Pons (tissue), 1 donor: ENCODE measurements at regions not wholly inside any gene's neighbourhood (a gene's known extent, or its start where the extent isn't known, plus 50 kb on each side); places are given as distances from the start of the nearest gene placed in this dataset.
A peak's percentile ranks its signal among the peaks of the same experiment; 100 is the strongest.

Experiments
- DNase-seq: peaks from one replicate; pipeline ENCODE4 v3.0.0-alpha.2; 2016; ENCODE audit warnings: low spot score

DNA sequence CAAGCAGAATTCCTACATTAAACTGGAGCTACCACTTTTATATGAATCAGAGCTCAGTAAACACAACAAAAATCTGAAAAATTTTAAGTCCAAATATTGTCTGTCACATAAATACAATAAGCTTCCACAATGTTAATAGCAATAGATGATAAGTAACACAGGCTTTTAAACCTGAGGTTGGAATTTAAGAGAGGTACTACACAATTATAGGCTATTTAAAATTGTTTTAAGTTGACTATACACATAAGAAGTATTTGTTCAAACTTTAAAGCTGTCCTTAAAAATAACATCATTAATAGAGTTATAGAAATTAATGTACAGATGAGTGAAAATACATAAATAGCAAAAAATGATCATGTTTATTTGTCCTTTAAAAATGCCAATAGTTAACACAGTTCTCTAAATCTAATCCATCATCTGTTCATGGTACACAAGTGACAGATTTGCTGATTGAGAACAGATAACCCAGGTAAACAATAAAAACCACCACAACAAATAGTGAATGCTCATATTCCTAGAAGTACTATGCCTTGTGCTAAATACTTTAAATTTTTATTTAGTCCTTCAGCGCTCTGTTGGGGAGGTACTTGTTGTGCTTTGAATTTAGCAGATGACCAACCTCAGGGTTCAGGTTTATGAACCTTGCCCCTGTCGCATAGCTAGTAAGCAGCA lies 382.3 kb upstream of the ID4 start:
- no peak for DNase-seq

DNA sequence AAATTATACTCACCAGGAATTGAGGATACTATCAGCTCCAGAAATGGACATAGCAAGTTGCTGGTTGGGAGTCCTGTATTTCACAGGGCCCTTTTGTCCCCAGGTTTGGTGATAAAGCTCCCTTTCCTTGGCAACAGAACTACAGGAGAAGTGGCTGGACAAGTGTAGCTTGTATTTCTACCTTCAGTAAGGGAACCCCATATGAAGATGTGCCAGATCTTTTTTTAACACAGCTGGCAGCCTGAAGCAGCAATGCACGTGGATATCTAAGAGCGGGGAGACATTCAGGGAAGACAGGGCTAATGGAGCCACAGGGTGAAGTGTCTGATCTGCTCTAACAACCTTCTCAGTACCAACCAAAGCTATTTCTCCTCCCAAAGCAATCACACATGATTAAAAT lies 373.9 kb upstream of the ID4 start:
- DNase-seq, result no peak

DNA sequence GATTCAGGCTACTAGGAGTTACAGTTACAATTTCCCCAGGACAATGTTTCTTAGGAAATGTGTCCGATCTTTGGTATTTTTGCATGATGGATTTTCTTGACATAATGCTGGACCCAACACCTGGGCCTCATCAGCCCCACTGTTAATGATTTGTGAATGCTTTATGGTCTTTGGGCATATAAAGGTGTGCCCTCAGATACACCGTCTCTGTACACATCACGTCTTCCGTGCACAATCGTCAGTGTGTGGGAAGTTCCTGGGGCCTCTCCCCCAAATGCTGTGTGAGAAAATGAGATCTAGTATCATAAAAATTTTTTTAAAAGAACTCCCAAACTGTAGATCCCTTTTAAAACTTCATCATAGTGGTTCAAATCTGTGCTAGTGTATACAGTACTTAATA lies 373.2 kb upstream of the ID4 start:
- DNase-seq, result no peak

DNA sequence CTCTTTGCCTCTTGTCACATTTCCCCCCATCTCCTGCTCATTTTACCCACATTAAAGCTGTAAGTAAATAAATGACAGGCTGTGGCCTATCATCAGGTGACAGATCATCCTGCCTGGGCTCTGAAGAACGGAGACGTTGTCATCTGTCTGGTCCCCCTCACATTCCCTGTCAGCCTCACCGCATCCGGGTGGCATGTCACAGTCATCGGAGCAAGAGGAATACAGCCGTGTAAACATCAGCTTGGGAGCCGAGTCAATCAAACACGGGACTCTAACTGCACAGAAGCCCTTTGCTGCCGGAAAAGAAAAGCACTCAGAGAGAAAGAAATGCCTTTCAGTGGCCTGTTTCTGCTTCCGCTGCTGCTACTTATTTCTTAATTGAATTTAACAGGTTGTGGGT lies 371.9 kb upstream of the ID4 start:
- no peak for DNase-seq

DNA sequence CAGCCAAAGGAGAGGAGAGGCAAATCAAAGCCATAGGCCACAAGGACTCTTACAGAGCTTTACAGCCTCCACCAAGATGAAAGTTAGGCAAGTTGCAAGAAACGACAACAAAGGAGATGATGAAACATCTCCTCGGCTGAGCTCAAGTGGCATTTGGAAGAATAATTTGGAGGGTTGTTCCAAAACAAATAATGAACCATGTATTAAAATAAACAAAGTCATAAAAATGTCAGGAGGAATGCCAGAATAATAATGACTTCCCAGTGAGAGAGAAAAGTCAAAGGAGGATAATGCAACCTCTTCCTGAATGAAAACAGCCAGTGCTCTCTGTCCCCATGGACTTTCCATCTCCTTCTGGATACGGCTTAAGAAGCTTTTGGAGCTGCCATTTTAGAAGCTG lies 371.4 kb upstream of the ID4 start:
- DNase-seq, result no peak

DNA sequence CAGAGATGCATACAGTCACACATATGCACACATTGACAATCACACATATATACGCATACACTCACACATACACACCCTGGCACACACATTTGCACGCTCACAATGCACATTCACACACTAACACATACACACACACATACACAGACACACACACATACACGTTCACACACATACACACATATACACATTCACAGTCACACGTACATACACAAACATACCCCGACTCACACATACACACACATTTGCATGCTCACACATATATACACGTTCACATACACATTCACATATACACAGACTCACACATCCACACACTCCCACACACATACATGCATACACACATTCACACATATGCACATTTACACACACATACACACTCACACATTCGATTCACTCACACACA lies 366.8 kb upstream of the ID4 start:
- no peak for DNase-seq

DNA sequence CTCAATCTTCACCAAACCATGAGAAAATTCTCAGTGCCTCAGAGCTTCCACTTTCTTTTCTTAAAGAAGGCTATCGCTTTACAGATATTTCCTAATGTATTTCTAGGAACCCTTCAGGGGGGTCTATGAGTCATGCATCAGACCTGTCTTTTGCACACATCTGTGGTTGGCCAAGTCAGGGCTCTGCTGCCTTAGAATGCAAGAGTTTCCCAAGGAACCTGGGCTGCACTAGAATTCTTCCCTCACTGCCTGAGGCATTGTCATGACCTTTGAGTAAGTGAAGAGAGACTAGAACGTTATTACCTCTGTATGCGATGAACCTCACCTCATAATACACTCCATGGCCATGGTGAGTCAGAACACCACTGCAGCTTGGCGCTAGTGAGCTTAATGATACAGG lies 365.0 kb upstream of the ID4 start:
- no peak for DNase-seq

DNA sequence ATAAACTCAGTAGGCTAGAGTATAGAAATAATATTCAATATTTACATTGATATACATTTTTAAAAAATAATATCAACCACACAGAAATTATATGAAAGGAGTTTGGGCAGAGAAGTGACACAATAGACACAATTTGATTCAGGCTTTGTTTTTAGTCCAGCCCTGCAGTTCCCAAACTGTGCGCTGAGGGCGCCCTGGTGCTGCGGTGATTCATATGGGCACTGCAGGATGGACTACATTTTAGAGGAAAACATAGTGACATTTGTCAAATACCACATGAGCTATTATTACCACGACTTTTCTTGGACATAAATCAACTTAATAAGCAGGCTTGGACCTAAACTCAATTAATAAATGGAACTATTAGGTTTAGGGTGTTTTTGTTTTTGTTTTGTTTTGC lies 364.3 kb upstream of the ID4 start:
- no peak for DNase-seq

DNA sequence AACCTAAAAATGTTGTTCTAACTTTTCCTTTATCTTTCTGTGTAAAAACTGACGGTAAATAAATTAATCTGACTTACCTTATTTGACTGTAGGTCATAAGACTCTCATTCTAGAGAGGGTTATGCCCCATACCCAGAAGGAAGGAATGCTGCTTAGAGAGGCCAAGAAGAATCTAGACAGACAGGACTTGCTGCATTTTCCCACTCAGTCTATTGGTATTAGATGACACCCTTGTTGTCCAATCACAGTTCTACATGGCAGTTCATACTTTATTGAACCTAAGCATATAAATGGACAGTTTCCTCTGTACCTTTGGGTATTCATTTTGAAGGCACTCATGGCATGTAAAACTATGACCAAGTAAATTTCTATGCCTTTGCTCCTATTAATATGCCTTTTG lies 359.6 kb upstream of the ID4 start:
- DNase-seq, result no peak

DNA sequence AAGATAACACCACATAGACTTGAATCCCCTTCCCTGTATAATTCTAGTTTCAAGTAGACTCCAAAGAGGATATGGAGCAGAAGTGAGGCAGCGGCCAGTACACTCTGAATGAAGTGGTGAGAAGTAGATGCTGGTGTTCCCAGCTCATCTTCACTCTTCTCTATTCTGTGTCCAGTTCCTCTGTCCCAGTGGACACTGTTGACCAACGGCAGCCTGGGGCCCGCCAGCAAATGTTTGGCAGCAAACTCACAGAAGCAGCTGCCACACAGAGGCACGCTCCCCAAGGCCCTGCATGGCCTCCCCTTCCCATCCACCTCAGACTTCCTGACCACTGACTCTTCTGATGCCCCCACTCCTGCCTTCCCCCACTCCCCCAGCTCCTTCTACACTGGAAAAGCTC lies 358.9 kb upstream of the ID4 start:
- DNase-seq, result no peak

DNA sequence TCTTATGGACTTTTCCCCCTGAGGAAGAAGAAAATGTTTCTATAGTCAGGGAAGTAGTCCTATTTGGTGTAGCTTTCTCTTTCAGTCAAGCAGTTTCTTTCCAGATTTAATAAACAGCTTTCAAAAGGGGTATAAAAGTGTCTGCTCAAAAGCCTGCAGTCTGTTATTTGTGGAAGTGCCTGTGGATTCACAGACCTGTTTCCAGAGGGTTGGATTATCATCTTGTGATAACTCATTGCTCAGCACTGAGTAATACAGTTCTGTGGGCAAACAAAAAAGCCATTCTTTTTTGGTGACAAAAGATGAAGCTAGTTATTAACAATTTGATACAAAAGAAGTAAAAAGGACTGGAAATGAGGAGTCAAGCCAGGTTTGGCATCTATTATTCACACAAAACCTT lies 358.2 kb upstream of the ID4 start:
- no peak for DNase-seq

DNA sequence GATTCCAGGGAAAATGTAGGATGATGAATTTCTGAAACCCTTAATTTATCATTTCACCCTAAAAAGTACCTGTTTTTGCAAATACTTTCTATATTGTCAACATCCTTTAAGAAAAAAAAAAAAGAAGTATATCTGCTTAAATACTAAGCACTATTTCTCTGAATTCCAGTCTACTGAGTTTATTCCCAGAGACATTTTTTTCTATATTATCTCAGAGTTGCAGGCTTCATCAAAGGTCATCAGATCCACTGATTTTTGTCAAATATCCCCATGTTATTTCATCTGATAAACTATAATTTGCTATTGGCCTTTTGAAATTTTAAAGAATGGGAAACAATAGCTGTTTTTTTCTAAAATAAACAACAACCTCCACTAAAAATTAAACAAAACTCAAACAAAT lies 357.6 kb upstream of the ID4 start:
- DNase-seq, result no peak

DNA sequence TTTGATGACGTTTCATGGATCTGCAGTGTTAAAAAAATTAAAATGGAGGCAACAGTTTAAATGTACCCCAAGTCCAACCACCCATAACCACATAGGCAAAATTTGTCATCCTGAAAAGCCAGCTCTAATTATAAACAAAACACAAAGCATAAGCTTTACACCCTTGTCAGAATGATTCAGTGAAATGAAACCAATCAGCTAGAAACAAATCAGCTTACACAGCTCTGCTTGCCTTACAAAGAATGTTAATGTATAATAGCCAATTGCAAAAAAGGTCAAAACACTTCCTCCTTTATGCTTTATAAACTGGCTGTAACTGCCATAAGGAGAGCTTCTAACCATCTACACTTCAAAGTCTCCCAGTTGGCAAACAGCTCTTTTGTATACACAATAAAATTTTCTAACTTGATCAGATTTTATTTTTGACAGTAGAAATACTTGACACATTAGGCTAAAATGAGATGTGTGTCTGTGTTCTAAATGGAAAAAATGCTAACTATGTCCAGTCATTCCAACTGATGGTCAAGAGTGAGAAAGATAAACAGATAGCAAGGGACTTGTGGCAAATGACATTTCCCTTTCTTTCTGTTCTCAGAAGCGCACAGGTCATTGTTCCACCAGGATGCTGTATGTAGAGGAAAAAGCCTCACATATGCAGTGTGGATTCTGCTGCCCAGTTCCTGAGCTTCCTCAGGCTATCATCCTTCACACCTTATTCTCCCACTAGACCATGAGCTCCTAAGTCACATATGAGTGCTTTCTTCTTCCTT lies 344.3 kb upstream of the ID4 start:
- DNase-seq, result no peak

DNA sequence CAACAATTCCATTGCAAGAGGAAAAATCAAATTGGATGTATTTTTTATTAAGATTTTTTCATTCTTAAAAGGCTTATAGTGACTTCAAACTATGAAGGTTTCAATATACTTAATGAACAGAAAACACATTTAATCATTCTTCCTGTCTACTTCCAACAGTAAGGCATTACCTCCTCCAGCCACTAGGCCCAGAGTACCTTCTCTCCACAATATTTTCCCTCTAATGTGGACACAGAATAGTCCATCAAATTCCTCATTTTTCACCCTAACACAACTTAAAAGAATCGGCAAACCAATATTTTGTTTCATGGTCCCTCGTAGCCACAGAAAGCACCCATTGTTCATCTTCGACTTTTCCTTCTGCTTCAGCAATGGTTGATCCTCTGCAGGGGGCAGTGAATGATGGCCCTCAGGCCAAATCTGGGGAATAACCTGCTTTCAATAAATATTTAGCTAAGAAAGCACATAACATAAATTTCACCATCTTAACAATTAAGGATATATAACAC lies 335.4 kb upstream of the ID4 start:
- DNase-seq, result no peak

DNA sequence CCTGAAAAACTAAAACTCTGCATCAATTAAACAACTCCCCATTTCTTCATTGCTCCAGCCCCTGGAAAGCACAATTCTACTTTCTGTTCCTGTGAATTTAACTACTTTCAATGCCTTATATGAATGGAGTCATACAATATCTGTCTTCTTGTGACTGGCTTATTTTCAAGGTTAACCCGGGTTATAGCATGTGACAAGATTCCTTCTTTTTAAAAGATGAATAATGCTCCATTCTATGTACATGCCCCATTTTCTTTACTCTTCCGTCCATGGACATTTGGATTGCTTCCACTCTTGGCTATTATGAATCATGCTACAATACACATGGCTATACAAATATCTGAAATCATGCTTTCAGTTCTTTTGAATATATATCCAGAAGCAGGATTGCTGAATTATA lies 334.9 kb upstream of the ID4 start:
- DNase-seq, result no peak

DNA sequence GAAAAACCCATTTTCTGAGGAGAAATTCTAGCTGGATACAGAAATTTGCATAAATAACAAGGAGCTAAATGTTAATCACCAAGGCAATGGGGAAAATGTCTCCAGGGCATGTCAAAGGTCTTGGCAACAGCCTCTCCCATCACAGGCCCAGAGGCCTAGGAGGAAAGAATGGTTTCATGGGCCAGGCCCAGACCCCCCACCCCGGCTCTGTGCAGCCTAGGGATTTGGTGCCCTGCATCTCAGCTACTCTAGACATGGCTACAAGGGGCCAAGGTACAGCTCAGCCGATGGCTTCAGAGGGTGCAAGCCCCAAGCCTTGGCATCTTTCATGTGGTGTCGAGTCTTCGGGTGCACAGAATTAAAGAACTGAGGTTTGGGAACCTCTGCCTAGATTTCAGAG lies 321.2 kb upstream of the ID4 start:
- DNase-seq, result no peak

DNA sequence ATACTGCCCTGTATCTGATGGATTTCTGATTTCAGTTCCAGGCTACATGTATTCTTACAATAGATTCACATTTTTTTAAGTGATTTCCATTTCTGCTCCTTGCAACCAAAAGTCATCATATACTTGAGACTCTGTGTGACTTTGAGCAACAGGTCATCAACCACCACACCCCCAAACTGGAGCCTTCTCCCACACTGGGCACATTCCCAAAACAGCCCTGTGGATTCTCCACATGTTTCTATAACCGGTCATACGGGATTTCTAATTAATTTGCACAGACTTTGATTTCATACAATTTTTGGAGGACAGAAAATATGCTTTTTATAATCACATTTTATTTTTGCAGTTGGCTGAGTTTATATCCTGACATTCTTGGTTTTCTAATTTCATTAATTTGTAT lies 317.2 kb upstream of the ID4 start:
- DNase-seq, result no peak

DNA sequence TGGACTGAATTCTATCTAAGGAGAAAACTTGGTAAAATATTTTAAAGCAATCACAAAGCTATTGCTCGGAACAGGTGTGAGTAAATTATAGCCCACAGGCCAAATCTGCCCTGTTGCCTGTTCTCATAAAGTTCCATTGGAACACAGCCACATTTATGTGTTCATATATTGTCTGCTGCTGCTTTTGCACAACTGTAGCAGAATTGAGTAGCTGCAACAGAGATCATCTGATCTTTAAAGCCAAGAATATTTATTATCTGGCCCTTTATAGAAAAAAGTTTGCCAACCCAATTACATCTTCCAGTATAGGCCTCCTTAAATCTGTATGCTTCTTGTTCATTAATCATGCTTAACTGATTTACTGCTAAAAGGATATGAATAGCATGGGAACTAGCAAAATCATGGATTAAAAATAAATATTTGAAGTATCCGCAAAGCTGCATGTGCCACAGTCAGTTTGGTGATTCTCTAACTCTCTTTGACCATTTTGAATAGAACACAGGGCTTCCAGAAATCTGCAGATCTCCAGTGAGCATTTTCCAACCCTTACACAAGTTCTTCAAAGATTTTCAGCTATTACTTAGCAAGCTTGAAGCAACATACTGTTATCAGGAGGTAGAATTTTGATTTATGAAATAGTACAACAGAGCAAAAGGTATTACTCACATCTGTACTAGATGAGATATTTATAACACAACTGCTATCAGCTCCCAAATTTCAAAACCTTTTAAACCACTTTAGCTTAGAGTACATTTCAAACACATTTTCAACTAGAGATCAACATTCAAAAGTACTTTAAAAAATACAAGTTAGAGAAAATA lies 312.6 kb upstream of the ID4 start:
- DNase-seq, result no peak

DNA sequence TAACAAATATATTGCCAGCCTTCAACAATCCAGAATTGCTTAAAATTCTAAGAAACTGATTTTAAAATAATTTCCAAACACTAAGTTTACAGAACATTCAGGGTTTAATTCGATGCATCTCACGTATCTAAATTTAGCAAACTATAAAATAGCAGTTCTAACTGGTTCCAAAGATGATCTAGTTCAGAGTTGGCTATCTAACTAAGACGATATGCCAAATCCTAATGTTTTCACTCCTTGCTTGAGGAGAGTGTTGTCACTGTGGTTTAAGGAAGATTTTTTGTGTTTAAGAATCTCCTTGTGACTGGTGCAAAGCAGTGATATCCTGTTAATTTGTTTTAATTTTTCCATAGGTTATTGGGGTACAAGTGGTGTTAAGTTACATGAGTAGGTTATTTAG lies 311.5 kb upstream of the ID4 start:
- no peak for DNase-seq

DNA sequence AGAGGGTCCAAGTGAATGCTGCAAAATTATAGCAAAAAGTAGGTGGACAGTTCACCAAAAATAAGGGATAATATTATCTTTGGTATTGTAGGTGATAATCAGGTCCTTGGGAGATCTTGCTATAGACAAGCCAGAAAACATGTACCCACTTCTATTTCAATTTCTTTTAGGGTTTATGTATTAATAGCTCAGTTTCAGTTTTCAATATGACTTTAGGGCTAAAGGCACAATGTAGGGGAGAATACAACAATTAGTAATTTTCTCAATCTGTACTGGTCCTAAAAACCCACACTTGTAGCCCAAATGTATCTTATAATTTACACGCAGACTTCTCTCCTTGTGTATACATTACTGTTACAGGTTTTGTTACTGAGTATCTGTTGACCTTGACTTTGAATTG lies 307.0 kb upstream of the ID4 start:
- no peak for DNase-seq

DNA sequence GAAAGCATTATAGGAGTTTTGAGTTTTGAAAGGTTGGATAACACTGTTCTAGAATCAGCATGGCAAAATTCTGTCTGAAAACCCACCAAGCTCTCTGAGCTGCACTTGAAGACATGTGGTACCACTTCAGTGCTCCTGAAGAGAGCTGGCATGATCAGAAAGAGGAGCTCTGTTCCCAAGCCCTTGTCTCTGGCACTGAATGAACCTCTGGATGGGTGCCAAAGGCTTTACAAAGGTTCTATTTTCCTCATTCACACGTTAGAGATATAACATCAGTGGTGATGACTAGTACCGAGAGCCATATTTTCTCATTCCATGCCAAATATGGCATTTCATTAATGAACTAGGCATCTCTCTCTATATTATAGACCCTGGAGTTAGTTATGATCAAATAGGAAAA lies 301.8 kb upstream of the ID4 start:
- peak; percentile 11 for DNase-seq

DNA sequence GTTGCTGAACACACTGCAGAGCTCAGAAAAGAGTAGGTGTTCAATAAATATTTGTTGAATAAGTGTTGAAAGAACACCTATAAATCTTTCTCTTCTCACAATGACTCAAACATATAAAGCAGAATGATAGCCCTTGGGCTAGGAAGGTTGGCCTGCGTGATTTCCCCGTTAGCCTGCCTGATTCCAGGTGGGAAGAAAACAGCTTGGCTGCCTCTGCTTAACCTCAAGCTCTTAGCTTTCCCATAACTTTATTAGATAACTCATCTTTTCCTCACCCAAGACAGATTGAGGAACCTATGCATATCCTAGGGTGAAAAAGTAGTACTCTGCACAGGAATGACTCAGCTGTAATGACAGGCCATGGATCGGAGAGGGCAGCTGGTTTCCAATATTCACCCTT lies 300.3 kb upstream of the ID4 start:
- no peak for DNase-seq

DNA sequence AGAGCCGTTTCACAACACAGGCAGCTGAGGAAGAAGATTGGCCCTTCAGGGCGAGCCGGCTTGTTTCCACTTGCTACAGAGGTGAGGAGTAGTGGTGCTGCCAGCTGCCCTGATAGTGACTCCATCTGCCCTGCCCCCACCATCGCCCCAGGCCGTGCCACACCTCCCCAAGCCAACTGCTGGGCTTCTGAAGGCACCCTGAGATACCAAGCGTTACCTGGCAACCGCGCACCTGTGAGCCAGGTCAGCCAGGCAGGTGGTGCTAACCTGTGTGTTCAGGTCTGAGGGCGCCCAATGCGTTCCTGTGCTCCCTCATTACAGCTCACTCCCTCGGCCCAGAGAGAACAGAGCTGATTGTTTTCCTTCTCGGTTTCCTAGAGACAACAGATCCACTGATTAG lies 299.1 kb upstream of the ID4 start:
- DNase-seq, result no peak
